WTC11 (cell line): ENCODE measurements at regions not wholly inside any gene's neighbourhood (a gene's known extent, or its start where the extent isn't known, plus 50 kb on each side); places are given as distances from the start of the nearest gene placed in this dataset.

Experiments
- ATF3 ChIP-seq: sonication (generic); formaldehyde crosslinking; conservative IDR thresholded peaks from 2 replicates; pipeline ENCODE4 v1.8.1; 2022; ENCODE audit warnings: mild to moderate bottlenecking, missing genetic modification reagents
- ATF6 ChIP-seq: sonication (generic); formaldehyde crosslinking; IDR thresholded peaks from 2 replicates; pipeline ENCODE4 v1.8.1; 2023; ENCODE audit warnings: mild to moderate bottlenecking, missing genetic modification reagents
- CTCF ChIP-seq: fragments of 200-600 bp; IDR thresholded peaks from 2 replicates; pipeline ENCODE4 v1.8.0; 2022; ENCODE audit warnings: antibody characterized with exemption
- ETV6 ChIP-seq: sonication (generic); formaldehyde crosslinking; IDR thresholded peaks from 2 replicates; pipeline ENCODE4 v1.8.1; 2022; ENCODE audit warnings: mild to moderate bottlenecking, missing genetic modification reagents
- JUN ChIP-seq: sonication (generic); formaldehyde crosslinking; IDR thresholded peaks from 2 replicates; pipeline ENCODE4 v1.8.0; 2023; ENCODE audit warnings: mild to moderate bottlenecking, missing genetic modification reagents
- ZBTB43 ChIP-seq: sonication (generic); formaldehyde crosslinking; IDR thresholded peaks from 2 replicates; pipeline ENCODE4 v1.8.1; 2023; ENCODE audit warnings: mild to moderate bottlenecking, missing genetic modification reagents

GRCh38 chr13:48591889-48592687, 59.2 kb upstream of the RCBTB2 start:
- TF ChIP-seq ATF3 (CRISPR knock-in tag) (no peak), CTCF (no peak), ETV6 (CRISPR knock-in tag) (no peak), ZBTB43 (no peak), JUN (CRISPR knock-in tag) (no peak), ATF6 (CRISPR knock-in tag) (no peak)
